Tibial nerve (tissue), 4 donors: ENCODE measurements at regions not wholly inside any gene's neighbourhood (a gene's known extent, or its start where the extent isn't known, plus 50 kb on each side); places are given as distances from the start of the nearest gene placed in this dataset.

Experiments used
- DNase-seq, 2 donors: peaks; one replicate each; pipeline ENCODE4 v3.0.0-alpha.2; 2019; ENCODE audit warnings: low spot score in 2 of 2
- H3K27ac ChIP-seq, 4 donors: fragments of 200-600 bp; sonication (generic) in 3 of 4; one replicate each; pipeline ENCODE4 v1.5.1; 2017 to 2019; ENCODE audit warnings: mild to moderate bottlenecking in 1 of 4
- H3K27me3 ChIP-seq, 2 donors: fragments of 200-600 bp; sonication (generic) in 1 of 2; one replicate each; pipeline versions ENCODE4 v1.5.1 to v1.6.0; 2017 to 2019
- H3K36me3 ChIP-seq, 3 donors: fragments of 200-600 bp; sonication (generic); one replicate each; pipeline ENCODE4 v1.5.1; 2018 to 2019
- H3K4me1 ChIP-seq, 4 donors: fragments of 200-600 bp; sonication (generic) in 3 of 4; one replicate each; pipeline ENCODE4 v1.5.1; 2017 to 2019
- H3K4me3 ChIP-seq, 4 donors: fragments of 200-600 bp; sonication (generic) in 3 of 4; one replicate each; pipeline ENCODE4 v1.5.1; 2017 to 2019; ENCODE audit warnings: mild to moderate bottlenecking in 1 of 4, moderate library complexity in 1 of 4
- H3K9me3 ChIP-seq, 4 donors: fragments of 200-600 bp; sonication (generic) in 3 of 4; one replicate each; pipeline ENCODE4 v1.5.1; 2017 to 2019
- CTCF ChIP-seq, 5 experiments: fragments of 200-600 bp in 3 of 5; fragments of 450-650 bp in 2 of 5; sonication (generic) in 3 of 5; IDR thresholded peaks; one replicate each; pipeline ENCODE4 v1.5.1; 2016 to 2019; ENCODE audit warnings: antibody characterized with exemption in 5 of 5, mild to moderate bottlenecking in 3 of 5, moderate library complexity in 2 of 5
- EP300 ChIP-seq, 2 donors: sonication (generic); formaldehyde crosslinking; IDR thresholded peaks; one replicate each; pipeline ENCODE4 v1.6.1; 2017; ENCODE audit warnings: antibody characterized with exemption in 2 of 2, mild to moderate bottlenecking in 1 of 2
- POLR2A ChIP-seq, 2 donors: fragments of 450-650 bp; IDR thresholded peaks; one replicate each; pipeline ENCODE4 v1.6.1; 2017; ENCODE audit warnings: antibody characterized with exemption in 2 of 2, mild to moderate bottlenecking in 2 of 2, moderate library complexity in 2 of 2
- WGBS, 2 donors: methylation state at CpG; one replicate each; pipeline ENCODE4 v1.1.5; 2018; 5-methylcytosine and 5-hydroxymethylcytosine counted together

GRCh38 chr5:81883371-81883770, 88.5 kb upstream of the ATG10 start:
- H3K9me3 ChIP-seq = no peaks in the 10 kb centered on the region
- no peaks in the 10 kb centered on the region for H3K36me3 ChIP-seq
- no peak for DNase-seq
- WGBS, 2 donors = 83 to 94% methylated on average over 5 of the region's 5 CpGs
- no peak overlapping the region for H3K27ac ChIP-seq
- no peak for TF ChIP-seq EP300 (IDR thresholded peaks at IDR 0.05)
- no peak for TF ChIP-seq CTCF (IDR thresholded peaks at IDR 0.05)
- no peak for TF ChIP-seq POLR2A (IDR thresholded peaks at IDR 0.05)
- no peaks in the 10 kb centered on the region for H3K27me3 ChIP-seq
- H3K4me3 ChIP-seq = no peak overlapping the region
- no peaks in the 10 kb centered on the region for H3K4me1 ChIP-seq

GRCh38 chr5:81881595-81881994, 90.2 kb upstream of the ATG10 start:
- no peak for DNase-seq
- H3K36me3 ChIP-seq = no peaks in the 10 kb centered on the region
- no peak overlapping the region for H3K27ac ChIP-seq
- no peaks in the 10 kb centered on the region for H3K27me3 ChIP-seq
- H3K4me3 ChIP-seq = no peak overlapping the region
- no peaks in the 10 kb centered on the region for H3K9me3 ChIP-seq
- H3K4me1 ChIP-seq = no peaks in the 10 kb centered on the region
- TF ChIP-seq CTCF (IDR thresholded peaks at IDR 0.05) (no peak), POLR2A (IDR thresholded peaks at IDR 0.05) (no peak), EP300 (IDR thresholded peaks at IDR 0.05) (no peak)
- WGBS, 2 donors = 43 to 45% methylated on average over 2 of the region's 2 CpGs

GRCh38 chr5:81879936-81880335, 91.9 kb upstream of the ATG10 start:
- Histone ChIP-seq H3K9me3 (no peaks in the 10 kb centered on the region), H3K4me3 (no peak overlapping the region), H3K27me3 (no peaks in the 10 kb centered on the region), H3K4me1 (no peaks in the 10 kb centered on the region), H3K27ac (no peak overlapping the region), H3K36me3 (no peaks in the 10 kb centered on the region)
- WGBS, 2 donors = 75 to 76% methylated on average over 3 of the region's 3 CpGs
- TF ChIP-seq POLR2A (IDR thresholded peaks at IDR 0.05) = no peak
- TF ChIP-seq EP300 (IDR thresholded peaks at IDR 0.05) = no peak
- TF ChIP-seq CTCF (IDR thresholded peaks at IDR 0.05) = no peak
- DNase-seq = no peak

- H3K36me3 ChIP-seq = no peaks in the 10 kb centered on the region
- H3K4me1 ChIP-seq = no peaks in the 10 kb centered on the region
- no peaks in the 10 kb centered on the region for H3K27me3 ChIP-seq
- DNase-seq = no peak
- no peak overlapping the region for H3K27ac ChIP-seq
- TF ChIP-seq EP300 (IDR thresholded peaks at IDR 0.05) = no peak
- TF ChIP-seq POLR2A (IDR thresholded peaks at IDR 0.05) = no peak
- no peak for TF ChIP-seq CTCF (IDR thresholded peaks at IDR 0.05)
- H3K9me3 ChIP-seq = no peaks in the 10 kb centered on the region
- H3K4me3 ChIP-seq = no peak overlapping the region
Measured at GRCh38 chr5:81878333-81878732, 93.5 kb upstream of the ATG10 start.

GRCh38 chr5:81866994-81867393, 104.8 kb upstream of the ATG10 start:
- Histone ChIP-seq H3K36me3 (no peaks in the 10 kb centered on the region), H3K27me3 (no peaks in the 10 kb centered on the region), H3K4me1 (no peaks in the 10 kb centered on the region), H3K27ac (no peak overlapping the region), H3K9me3 (no peaks in the 10 kb centered on the region), H3K4me3 (no peak overlapping the region)
- TF ChIP-seq POLR2A (IDR thresholded peaks at IDR 0.05) (no peak), CTCF (IDR thresholded peaks at IDR 0.05) (no peak), EP300 (IDR thresholded peaks at IDR 0.05) (no peak)
- WGBS, 2 donors = 84 to 85% methylated on average over 3 of the region's 3 CpGs
- DNase-seq = no peak
